ENCODE measurements at regions not wholly inside any gene's neighbourhood (a gene's known extent, or its start where the extent isn't known, plus 50 kb on each side); places are given as distances from the start of the nearest gene placed in this dataset.

- TF ChIP-seq POLR2A (IDR thresholded peaks at IDR 0.05) (no peak), EP300 (IDR thresholded peaks at IDR 0.05) (no peak), CTCF (IDR thresholded peaks at IDR 0.05) (no peak), POLR2AphosphoS5 (IDR thresholded peaks at IDR 0.05) (no peak)
Observed at GRCh38 chr5:4699592-4699991, 440.5 kb upstream of the ADAMTS16 start.
